NCI-H2081 treated with DMSO at 0.1 percent for 48 hours (cell line): ENCODE measurements at regions not wholly inside any gene's neighbourhood (a gene's known extent, or its start where the extent isn't known, plus 50 kb on each side); places are given as distances from the start of the nearest gene placed in this dataset.

Experiments used
- DNase-seq: peaks from one replicate; lab custom pipeline; 2025; lab: John Stamatoyannopoulos, UW

DNA sequence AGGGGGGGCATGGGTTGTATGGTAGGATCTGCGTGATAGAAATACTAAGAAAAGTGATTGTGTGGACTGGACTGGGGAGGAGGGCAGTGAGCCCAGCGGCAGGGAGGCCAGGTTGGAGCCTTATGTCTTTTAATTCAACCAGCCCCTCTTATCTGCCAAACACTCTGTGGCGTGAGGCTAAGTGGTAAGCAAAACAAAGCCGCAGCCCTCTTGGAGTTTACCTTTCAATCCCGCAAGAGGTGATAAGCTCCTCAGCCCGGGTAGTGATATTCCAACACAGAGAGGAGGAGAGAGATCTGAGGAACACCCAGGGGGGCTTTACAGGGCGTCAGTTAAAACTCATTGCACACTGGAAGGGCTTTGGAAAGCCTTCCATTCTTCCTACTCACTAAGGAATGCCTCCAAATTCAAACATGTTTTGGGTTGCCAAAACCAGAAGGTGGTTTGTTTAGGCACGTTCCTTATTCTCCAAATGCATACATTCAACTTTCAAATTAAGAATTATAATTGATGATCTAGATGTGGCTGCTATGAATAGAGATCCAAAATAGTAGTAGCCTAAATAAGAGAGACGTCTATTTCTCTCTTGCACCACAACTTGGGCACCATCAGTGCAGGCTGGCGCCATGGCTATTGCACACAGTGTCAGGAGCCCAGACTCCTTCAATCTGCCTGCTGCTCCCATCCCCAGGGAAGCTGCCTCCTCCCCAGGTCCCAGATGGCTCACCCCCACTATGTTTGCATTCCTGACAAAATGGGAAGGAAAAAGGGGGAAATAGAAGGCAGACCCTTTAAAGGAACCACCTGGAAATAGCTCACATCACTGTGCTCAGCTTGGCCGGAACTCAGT is 75.1 kb upstream of the FSTL4 start:
- DNase-seq: no peak

DNA sequence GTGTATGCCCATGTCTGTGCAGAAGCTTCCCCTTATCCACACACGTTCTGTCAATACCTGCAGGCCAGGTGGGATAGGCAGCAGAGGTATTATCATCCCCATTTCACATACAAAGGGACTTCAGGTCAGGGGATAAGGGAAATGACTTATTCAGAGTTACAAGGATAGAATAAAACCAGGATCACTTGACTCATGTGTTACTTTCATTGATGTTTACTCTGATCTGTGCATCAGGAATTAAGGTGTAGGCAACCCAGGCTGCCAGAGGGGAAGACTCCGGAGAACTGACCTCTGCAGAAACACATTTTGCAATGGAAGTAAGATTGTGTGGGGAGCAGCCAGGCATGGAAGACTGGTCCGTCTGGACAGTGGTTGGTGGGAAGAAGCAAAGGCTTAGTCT is 74.2 kb upstream of the FSTL4 start:
- no peak for DNase-seq

DNA sequence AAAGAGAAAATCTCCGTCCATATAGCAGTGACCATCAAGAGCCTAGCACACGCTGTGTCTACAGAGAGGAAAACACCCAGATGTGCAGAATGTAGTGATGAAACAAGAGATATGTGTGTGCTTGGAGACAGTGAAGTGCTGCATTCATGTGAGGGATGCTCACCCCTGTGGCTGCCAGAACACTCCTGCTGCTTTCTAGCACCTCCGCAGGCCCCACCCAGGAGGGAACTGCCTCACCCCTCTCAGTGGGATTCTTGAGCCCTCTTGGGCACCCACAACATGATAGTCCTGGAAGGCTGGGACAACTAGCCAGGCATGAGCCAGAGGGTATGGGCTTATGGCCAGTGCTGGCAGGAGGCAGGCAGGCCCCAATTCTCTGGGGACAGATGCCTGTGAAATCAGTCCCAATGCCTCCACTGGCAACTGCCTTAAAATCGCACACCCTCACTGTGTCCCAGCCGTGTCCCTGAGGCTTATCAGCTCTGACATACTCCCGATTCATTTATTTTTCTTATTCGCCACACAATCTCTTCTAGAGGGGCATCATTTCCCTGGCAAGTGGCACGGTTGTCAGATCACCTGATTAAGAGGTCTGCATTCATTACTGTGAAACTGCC is 73.2 kb upstream of the FSTL4 start:
- DNase-seq: no peak

DNA sequence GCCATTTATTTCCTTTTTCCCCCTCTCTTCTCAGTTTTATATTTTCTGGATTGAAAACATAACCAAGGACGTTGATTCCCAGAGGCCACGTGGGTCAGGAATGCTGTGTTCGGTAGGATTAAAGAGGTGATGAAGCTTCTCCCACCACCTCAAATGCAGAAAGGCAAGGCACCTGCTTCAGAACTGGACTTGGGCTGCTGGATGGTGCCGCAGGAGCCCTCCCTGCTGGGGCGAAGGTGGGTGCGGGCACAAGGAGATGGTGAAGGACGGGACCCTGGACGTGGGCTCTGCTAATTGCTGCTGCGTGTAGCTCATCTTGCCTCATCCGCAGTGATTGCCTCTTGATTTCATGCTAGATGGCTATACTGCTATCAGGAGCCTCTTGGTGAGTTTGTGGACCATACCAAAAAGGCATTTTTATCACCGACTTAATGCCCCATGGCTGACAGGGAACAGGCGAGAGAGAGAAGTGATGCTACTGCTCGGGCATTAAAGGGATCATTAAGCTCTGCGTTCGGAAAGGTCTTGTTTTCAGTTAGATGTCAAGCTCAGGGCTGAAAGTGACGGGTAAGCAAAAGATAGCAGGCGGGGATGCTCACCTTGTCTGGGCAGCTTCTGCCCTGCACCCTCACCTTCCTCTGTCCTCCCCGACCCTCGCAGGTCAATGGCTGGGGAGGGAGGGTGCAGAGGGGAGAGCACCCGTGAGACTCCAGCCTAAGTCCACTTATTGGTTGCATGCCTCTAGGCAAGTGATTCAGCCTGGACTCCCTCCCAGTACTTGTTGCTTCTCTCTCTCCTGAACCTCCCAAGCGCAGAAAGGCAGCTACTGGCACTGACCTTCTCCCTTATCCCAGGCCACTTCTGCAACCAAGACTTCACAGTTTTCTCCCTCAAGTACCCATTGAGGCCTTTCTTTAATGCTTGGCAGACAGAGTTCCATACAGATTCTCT is 71.6 kb upstream of the FSTL4 start:
- no peak for DNase-seq

DNA sequence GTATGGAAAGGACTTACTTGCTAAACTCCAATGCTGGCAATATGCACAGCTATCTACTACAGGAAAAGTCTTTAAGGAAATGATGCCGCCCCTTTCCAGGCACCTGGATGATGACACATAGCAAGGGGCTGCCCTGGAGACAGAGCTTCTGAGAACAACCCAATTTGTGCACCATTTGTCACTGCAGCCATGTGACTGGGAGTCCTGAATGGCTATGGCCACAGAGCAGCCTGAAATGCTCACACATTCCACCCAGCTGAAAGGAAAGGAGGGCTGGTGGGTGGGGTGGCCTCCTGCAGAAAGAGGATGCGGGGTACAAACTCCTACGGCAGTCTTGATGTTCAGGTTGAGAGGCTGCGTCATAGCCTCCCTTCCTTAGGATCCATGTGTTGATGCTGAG is 70.1 kb upstream of the FSTL4 start:
- DNase-seq: no peak

DNA sequence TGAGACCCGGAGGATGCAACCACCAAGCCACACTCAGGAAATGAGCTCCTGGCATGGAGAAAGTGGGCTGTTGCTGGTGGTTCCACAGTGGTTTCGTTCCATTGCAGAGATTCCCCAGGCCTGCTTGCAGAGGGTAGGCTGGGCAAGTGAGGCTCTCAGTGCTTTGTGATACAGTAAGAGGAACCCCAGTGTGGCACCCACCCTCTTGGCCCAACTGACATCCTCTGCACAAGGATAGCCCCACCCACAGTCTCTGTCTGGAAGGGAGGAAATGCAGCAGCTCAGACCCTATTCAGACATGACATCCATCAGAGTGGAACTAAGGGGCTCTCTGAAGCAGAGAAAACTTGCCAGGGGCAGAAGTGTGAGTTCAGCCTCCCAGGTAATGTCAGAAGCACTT is 69.6 kb upstream of the FSTL4 start:
- no peak for DNase-seq

DNA sequence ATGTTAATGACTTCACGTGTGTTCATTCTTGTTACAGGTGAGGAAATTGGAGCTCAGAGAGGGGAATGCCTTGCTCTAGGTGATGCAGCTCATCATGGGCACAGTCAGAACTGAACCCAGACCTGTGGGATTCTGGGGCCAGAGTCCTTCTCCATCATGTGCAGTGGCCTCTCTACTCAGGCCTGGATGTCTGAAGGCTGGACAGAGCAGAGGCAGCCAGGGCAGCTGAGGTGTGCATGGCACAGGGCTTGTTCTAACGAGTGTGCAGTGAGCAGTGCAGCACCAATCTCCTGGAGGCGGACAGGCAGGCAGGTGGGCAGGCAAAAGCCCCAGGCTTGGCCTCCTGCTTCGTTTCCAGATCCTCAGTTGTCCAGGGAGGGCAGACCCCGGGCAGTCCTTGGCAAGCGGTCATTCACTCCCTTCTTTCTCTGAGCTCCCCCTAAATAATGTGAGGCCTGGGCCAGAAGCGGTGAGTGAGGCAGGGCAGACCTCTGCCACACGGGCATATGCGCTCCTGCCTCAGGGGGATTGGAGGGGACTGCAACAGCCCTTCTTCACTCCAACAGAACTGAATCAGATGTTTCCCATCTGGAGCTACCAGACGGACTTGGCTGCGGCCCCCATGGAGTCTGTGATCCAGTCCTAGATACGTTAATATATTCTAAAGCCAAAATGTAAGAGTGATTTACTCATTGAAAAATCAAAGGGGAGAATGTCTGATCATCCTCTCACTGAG is 68.7 kb upstream of the FSTL4 start:
- no peak for DNase-seq

DNA sequence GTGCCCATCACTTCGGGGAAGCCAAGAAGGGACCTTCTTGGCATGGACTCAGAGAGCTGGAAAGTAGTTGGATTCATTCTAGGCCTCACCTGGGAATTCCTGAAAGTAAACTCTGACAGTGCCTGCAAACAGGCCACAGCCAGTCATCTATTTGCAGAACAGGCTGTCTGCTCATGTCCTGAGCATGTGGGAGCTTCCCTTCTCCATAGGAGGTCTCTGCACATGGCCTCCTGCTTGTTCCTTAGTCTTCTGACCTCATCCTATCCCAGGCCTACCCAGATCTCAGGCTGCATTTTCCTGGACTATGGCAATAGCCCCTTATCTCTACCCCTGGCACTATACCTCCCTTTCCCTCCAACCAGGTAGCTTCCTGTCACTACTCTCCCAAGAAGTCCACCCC is 67.2 kb upstream of the FSTL4 start:
- DNase-seq: no peak

DNA sequence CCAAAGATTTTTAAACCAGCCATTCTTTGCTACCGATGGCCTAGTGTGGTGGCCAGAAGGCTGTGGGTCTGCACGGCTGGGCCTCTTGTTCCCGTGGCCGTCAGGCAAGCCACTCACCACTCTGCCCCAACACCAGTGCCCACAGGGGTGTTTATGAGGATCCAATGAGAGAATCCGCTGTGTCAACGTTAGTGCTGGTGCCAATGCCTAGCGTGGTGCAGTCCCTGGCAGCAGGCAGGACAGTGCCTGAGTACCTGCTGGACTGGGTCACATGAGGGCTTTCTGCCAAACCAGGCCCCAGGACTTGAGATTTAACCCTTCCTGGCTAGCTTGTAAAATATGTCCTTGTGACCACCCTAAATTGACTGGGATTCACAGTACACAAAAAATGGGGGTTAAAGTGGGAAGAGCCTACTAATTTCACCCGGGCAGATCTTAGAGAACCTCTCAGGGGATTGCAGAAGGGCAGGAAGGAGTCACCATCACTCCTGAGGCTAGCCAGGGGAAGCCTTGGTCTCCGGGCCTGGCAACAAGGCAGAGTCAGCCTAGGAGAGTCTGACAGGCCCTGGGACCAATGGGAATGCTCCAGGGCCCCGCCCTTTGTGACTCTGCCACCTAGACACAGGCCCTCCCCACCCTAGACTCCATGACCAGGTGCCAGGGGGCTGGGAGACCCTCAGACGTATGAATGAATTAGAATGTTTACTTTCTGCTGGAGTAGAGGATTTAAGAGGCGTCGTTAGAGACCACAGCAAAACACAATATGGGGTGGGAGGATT is 63.2 kb upstream of the FSTL4 start:
- no peak for DNase-seq

DNA sequence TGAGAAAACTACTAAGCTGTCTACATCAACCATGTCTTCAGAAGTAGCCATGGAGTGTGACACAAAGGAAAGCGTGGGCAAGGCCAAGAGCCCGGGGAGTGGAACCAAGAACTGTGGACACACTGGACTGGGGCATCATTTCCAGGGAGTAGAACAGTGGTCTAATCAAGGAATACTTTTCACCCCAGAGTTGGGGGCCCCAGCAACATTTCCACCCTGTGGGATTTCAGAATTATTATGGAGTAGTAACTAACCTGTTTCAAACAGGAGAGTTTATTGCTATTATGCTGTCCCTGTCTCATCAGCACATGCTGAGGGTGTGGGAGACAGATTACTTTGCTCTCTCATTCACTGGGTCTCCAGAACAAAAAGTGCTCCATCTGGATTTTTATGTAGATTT is 58.0 kb upstream of the FSTL4 start:
- no peak for DNase-seq

DNA sequence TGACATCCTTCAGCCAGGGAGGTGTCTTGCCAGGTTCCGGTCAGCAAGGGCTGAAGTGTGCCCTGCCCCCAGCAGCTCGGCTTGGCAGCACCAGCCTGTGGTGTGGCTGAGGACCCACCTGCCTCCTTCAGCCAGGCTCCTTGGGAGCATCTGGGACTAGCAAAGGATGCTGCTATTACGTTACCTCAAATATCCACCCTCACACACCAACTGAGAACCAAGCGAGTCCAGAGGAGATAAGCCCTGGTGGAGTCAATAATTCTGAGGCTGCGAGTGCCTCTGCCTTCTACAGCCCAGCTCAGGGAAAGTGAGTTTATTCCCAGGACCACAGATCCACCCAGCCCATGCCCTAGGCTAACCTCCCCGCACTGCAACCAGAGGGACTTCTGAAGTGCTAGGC is 57.1 kb upstream of the FSTL4 start:
- no peak for DNase-seq

DNA sequence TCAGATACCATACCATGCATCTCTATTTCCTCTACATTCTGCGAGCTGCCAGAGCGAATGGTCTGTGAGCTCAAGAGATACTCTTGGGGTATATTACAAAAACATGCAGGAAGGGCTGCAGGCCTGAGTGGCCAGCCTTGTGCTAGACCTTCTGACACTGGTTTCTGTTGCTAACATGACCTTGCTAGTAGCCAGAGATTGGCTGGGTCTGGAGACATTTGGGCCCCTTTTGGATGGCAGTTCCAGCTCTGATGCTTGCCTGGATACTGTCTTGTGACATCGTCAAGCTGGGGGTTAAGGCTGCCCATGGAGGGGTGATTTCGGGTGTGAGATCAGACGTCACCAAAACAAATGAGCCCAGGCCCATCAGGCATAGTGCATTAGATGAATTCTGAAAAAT is 56.1 kb upstream of the FSTL4 start:
- no peak for DNase-seq

DNA sequence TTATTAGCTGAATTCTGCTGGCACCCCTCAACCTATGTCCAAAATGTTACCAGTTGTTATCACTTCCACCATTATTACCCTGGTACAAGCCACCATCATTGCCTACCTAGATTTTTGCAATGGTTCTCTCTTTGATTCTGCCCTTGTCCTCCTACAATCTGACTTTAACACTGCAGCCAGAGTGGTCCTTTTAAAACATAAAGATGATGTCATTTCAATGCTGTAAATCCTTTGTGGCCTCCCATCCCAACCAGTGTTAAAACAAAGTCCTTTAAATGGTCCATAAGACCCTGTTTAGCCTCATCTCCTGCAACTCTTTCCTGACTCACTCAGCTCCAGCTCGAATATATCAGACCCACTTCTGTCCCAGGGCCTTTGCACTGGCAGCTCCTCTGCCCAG is 54.9 kb upstream of the FSTL4 start:
- no peak for DNase-seq

DNA sequence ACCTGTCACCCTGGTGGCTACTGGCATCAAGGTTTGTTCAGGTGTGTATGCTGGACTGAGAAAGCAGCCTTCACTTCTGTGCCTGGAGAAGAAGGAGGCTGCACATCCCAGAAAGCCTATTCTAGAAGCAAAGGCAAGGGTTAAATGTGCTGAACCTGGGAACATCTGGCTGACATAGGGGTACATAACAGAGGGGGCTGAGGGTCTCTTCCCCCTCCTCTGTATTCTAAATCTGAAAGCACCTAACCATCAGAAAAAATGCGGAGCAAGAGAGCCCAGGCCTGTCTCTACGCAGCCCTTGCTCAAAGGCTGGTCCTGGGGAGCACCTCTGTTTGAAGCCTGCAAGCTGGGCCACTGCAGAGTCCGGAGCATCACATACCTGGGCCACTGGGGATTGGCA is 53.2 kb upstream of the FSTL4 start:
- no peak for DNase-seq

DNA sequence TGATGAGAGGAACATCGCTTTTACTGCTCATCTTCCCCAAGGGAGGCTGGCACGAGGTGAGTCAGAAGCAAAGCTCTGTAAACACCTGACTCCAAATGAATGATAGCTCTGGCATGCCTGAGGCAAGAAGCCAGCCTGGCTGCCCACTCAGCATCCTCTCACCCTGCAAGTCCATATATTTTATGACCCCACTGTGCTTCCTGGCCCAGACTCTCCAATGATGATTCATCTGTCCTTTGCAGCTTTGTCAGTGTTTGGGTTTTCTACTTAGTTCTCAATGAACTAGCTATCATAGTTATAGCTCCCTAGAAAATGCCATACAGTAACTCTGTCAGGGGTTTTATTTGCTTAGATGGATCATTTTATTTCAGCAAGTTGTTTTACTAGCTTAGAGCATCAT is 52.1 kb upstream of the FSTL4 start:
- no peak for DNase-seq

DNA sequence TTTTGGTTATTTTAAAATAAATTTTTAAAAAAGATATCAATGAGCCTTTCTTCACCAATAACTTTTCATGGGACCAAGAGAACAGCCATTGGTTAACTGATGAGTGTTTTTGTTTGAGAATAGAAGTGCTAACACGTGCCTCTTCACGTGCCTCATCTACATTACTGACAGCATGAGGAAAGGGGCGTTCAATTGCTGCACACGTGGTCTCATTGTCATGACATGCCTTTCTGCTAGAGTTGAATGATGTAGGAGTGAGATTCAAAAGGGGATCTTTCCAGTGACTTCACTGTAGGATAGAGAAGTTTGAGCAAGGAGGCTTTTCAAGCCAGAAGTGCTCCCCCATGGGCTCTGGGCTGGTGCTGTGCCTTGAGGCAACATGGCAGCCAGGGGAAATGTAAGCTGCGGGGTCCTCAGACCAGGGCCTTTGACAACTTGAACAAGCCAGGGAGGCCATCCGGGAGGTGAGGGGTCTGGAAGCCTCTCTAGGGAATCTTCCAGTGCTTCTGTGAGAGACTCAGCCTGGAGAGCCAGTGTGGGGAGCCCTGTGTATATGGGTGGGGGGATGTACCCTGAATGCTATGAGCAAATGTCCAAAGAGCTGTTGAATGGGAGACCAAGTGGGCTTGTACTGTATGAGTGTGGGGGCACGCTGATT is 51.2 kb upstream of the FSTL4 start:
- DNase-seq: no peak

DNA sequence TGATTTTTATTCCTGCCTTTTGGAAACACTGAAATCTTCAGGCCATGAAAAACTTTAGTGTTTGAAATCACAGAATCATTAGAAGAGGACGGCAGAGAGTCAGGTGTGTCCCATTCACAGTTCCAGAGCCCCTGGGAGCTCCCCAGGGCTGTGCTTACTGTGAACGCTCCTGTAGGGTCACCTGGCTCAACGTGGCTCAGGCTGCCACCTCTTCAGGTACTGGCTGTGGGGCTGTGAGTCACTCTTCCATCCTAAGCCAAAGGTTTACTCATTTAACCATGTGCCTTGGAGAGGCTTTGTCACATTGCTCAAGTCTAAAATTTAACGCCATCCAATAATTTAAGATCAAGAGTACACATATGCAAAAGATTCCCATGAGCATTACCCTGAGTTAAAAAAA is 50.2 kb upstream of the FSTL4 start:
- DNase-seq: no peak
